Memory B cell (primary cell): ENCODE measurements at regions not wholly inside any gene's neighbourhood (a gene's known extent, or its start where the extent isn't known, plus 50 kb on each side); places are given as distances from the start of the nearest gene placed in this dataset.

Source experiments
- ATAC-seq: fragments of 150-1000 bp; cut with Tn5 transposase; 2 replicates; pipeline ENCODE4 v1.10.0; 2021; ENCODE audit warnings: low read depth, mild to moderate bottlenecking, moderate library complexity
- DNase-seq, 2 donors: peaks; one replicate each; pipeline ENCODE4 v3.0.0; 2022; ENCODE audit warnings: low spot score in 2 of 2
- H3K27ac Mint-ChIP-seq: one replicate; pipeline ENCODE4 v1.8.0; 2022; ENCODE audit warnings: mild to moderate bottlenecking, moderate library complexity, mixed read lengths
- H3K27me3 Mint-ChIP-seq: one replicate; pipeline ENCODE4 v1.8.0; 2022; ENCODE audit warnings: mixed read lengths
- H3K36me3 Mint-ChIP-seq: one replicate; pipeline ENCODE4 v1.8.0; 2022; ENCODE audit warnings: mild to moderate bottlenecking, mixed read lengths
- H3K4me1 Mint-ChIP-seq: one replicate; pipeline ENCODE4 v1.8.0; 2022; ENCODE audit warnings: mixed read lengths
- H3K4me3 Mint-ChIP-seq: one replicate; pipeline ENCODE4 v1.8.0; 2022; ENCODE audit warnings: mild to moderate bottlenecking, moderate library complexity, mixed read lengths
- H3K9me3 Mint-ChIP-seq: one replicate; pipeline ENCODE4 v1.8.0; 2022; ENCODE audit warnings: mixed read lengths

GRCh38 chr3:116767726-116768125 is 58.1 kb downstream of the TUSC7 start:
- Mint-ChIP-seq H3K27me3 (peaks cover 2% of the 10 kb centered on the region), H3K27ac (no peak overlapping the region), H3K36me3 (no peaks in the 10 kb centered on the region), H3K4me3 (no peak overlapping the region), H3K9me3 (no peaks in the 10 kb centered on the region), H3K4me1 (peaks cover 2% of the 10 kb centered on the region)
- ATAC-seq = no peak
- DNase-seq = no peak

GRCh38 chr3:116770815-116771450 is 61.4 kb downstream of the TUSC7 start:
- peak; percentile 42 to 47 for DNase-seq
- peaks cover 3% of the 10 kb centered on the region for H3K27me3 Mint-ChIP-seq
- H3K4me1 Mint-ChIP-seq = peaks cover 2% of the 10 kb centered on the region
- peak; percentile 78 for ATAC-seq
- H3K9me3 Mint-ChIP-seq = no peaks in the 10 kb centered on the region
- H3K27ac Mint-ChIP-seq = no peak overlapping the region
- no peaks in the 10 kb centered on the region for H3K36me3 Mint-ChIP-seq
- no peak overlapping the region for H3K4me3 Mint-ChIP-seq

GRCh38 chr3:116776880-116777785 is 67.6 kb downstream of the TUSC7 start:
- Mint-ChIP-seq H3K4me3 (no peak overlapping the region), H3K27ac (no peak overlapping the region), H3K36me3 (no peaks in the 10 kb centered on the region), H3K9me3 (no peaks in the 10 kb centered on the region), H3K4me1 (no peaks in the 10 kb centered on the region), H3K27me3 (peaks cover 5% of the 10 kb centered on the region)
- no peak for DNase-seq
- no peak for ATAC-seq

- no peak overlapping the region for H3K27ac Mint-ChIP-seq
- ATAC-seq = no peak
- peaks cover 5% of the 10 kb centered on the region for H3K27me3 Mint-ChIP-seq
These were observed 75.6 kb downstream of the TUSC7 start for GRCh38 chr3:116785226-116785625.

GRCh38 chr3:116802651-116803050 is 93.1 kb downstream of the TUSC7 start:
- Mint-ChIP-seq H3K27me3 (no peaks in the 10 kb centered on the region), H3K27ac (no peak overlapping the region), H3K4me3 (no peak overlapping the region), H3K9me3 (peaks cover 6% of the 10 kb centered on the region), H3K4me1 (no peaks in the 10 kb centered on the region), H3K36me3 (no peaks in the 10 kb centered on the region)
- ATAC-seq (no peak), DNase-seq (no peak)

More at GRCh38 chr3:116785226-116785625, 75.6 kb downstream of the TUSC7 start:
- H3K9me3 Mint-ChIP-seq = no peaks in the 10 kb centered on the region
- H3K4me1 Mint-ChIP-seq = no peaks in the 10 kb centered on the region
- no peak for DNase-seq
- no peak overlapping the region for H3K4me3 Mint-ChIP-seq
- no peaks in the 10 kb centered on the region for H3K36me3 Mint-ChIP-seq

- Mint-ChIP-seq H3K4me3 (no peak overlapping the region), H3K27ac (no peak overlapping the region), H3K9me3 (peaks cover 6% of the 10 kb centered on the region), H3K27me3 (no peaks in the 10 kb centered on the region), H3K36me3 (no peaks in the 10 kb centered on the region), H3K4me1 (peaks cover 2% of the 10 kb centered on the region)
- ATAC-seq (no peak), DNase-seq (no peak)
These were observed 96.8 kb downstream of the TUSC7 start for GRCh38 chr3:116806351-116806750.

GRCh38 chr3:116808725-116809124 is 99.1 kb downstream of the TUSC7 start:
- H3K4me1 Mint-ChIP-seq = peaks cover 2% of the 10 kb centered on the region
- DNase-seq (no peak), ATAC-seq (no peak)
- no peak overlapping the region for H3K4me3 Mint-ChIP-seq
- H3K36me3 Mint-ChIP-seq = no peaks in the 10 kb centered on the region
- H3K27me3 Mint-ChIP-seq = no peaks in the 10 kb centered on the region
- no peak overlapping the region for H3K27ac Mint-ChIP-seq
- H3K9me3 Mint-ChIP-seq = peaks cover 4% of the 10 kb centered on the region

GRCh38 chr3:116809208-116809607 is 99.6 kb downstream of the TUSC7 start:
- no peaks in the 10 kb centered on the region for H3K36me3 Mint-ChIP-seq
- H3K9me3 Mint-ChIP-seq = peaks cover 4% of the 10 kb centered on the region
- ATAC-seq = no peak
- H3K4me1 Mint-ChIP-seq = peaks cover 2% of the 10 kb centered on the region
- H3K27me3 Mint-ChIP-seq = no peaks in the 10 kb centered on the region
- no peak overlapping the region for H3K4me3 Mint-ChIP-seq
- no peak for DNase-seq
- no peak overlapping the region for H3K27ac Mint-ChIP-seq

GRCh38 chr3:116811754-116812153 is 102.2 kb downstream of the TUSC7 start:
- H3K27me3 Mint-ChIP-seq = no peaks in the 10 kb centered on the region
- H3K9me3 Mint-ChIP-seq = peaks cover 2% of the 10 kb centered on the region
- DNase-seq (no peak), ATAC-seq (no peak)
- H3K27ac Mint-ChIP-seq = no peak overlapping the region
- H3K4me1 Mint-ChIP-seq = peaks cover 2% of the 10 kb centered on the region
- no peaks in the 10 kb centered on the region for H3K36me3 Mint-ChIP-seq
- no peak overlapping the region for H3K4me3 Mint-ChIP-seq

- no peak for ATAC-seq
- DNase-seq = no peak
- no peaks in the 10 kb centered on the region for H3K27me3 Mint-ChIP-seq
- no peak overlapping the region for H3K27ac Mint-ChIP-seq
- H3K4me3 Mint-ChIP-seq = no peak overlapping the region
- peaks cover 2% of the 10 kb centered on the region for H3K4me1 Mint-ChIP-seq
- no peaks in the 10 kb centered on the region for H3K36me3 Mint-ChIP-seq
- H3K9me3 Mint-ChIP-seq = no peaks in the 10 kb centered on the region
These were observed 103.4 kb downstream of the TUSC7 start for GRCh38 chr3:116812949-116813348.

- no peak overlapping the region for H3K27ac Mint-ChIP-seq
- no peaks in the 10 kb centered on the region for H3K9me3 Mint-ChIP-seq
These were observed 105.7 kb downstream of the TUSC7 start for GRCh38 chr3:116815321-116815720.

GRCh38 chr3:116815831-116816588 is 106.4 kb downstream of the TUSC7 start:
- Mint-ChIP-seq H3K27ac (no peak overlapping the region), H3K4me1 (no peaks in the 10 kb centered on the region)

More at GRCh38 chr3:116815321-116815720, 105.7 kb downstream of the TUSC7 start:
- Mint-ChIP-seq H3K36me3 (no peaks in the 10 kb centered on the region), H3K4me3 (no peak overlapping the region), H3K4me1 (no peaks in the 10 kb centered on the region), H3K27me3 (no peaks in the 10 kb centered on the region)
- DNase-seq = no peak
- no peak for ATAC-seq

GRCh38 chr3:116821371-116821770 is 111.8 kb downstream of the TUSC7 start:
- H3K36me3 Mint-ChIP-seq = no peaks in the 10 kb centered on the region
- H3K27me3 Mint-ChIP-seq = no peaks in the 10 kb centered on the region
- no peak overlapping the region for H3K4me3 Mint-ChIP-seq
- H3K9me3 Mint-ChIP-seq = no peaks in the 10 kb centered on the region
- ATAC-seq = no peak
- DNase-seq = no peak
- no peak overlapping the region for H3K27ac Mint-ChIP-seq
- no peaks in the 10 kb centered on the region for H3K4me1 Mint-ChIP-seq

More at GRCh38 chr3:116815831-116816588, 106.4 kb downstream of the TUSC7 start:
- no peaks in the 10 kb centered on the region for H3K27me3 Mint-ChIP-seq
- no peak overlapping the region for H3K4me3 Mint-ChIP-seq
- DNase-seq (no peak), ATAC-seq (no peak)
- no peaks in the 10 kb centered on the region for H3K9me3 Mint-ChIP-seq
- no peaks in the 10 kb centered on the region for H3K36me3 Mint-ChIP-seq

GRCh38 chr3:116824208-116824607 is 114.6 kb downstream of the TUSC7 start:
- ATAC-seq (no peak), DNase-seq (no peak)
- H3K27me3 Mint-ChIP-seq = no peaks in the 10 kb centered on the region
- H3K27ac Mint-ChIP-seq = no peak overlapping the region
- no peaks in the 10 kb centered on the region for H3K36me3 Mint-ChIP-seq
- H3K9me3 Mint-ChIP-seq = no peaks in the 10 kb centered on the region
- H3K4me1 Mint-ChIP-seq = no peaks in the 10 kb centered on the region
- H3K4me3 Mint-ChIP-seq = no peak overlapping the region
